Fibroblast of the aortic adventitia (primary cell): ENCODE measurements at regions not wholly inside any gene's neighbourhood (a gene's known extent, or its start where the extent isn't known, plus 50 kb on each side); places are given as distances from the start of the nearest gene placed in this dataset.

ENCODE experiments used
- DNase-seq: peaks from one replicate; pipeline ENCODE4 v3.0.0-alpha.2; 2010; ENCODE audit warnings: low read depth
- H3K4me3 ChIP-seq: 2 replicates; pipeline ENCODE4 v1.5.1; 2011; ENCODE audit warnings: low read depth, mild to moderate bottlenecking, control low read depth, low read length, moderate library complexity
- TF ChIP-seq, protein P1 (sequence below): IDR thresholded peaks from 2 replicates; pipeline ENCODE4 v1.5.1; 2011; ENCODE audit warnings: mild to moderate bottlenecking, low read length, control low read depth, inconsistent platforms; ENCODE audit not compliant: insufficient read depth

DNA sequence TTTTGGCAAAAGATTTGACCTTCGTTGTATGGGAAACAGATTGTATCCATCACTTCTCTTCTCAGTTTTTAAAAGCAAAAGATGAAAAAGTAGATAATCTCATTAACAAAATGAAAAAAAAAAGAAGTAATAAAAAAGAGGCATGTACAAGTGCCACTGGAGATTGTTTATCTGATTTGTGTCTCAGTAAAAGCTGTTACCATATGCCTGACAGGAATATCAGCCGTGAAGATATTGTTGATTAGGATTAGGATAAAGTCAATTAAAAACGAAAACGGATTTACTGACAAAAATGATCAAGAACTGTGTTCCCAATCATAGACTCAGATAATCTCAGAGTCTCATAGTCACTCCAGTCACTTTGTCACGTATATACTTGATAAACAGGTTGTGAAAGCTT, 842.1 kb upstream of the SLC10A2 start:
- H3K4me3 ChIP-seq = no peak overlapping the region
- TF ChIP-seq, protein P1, sequence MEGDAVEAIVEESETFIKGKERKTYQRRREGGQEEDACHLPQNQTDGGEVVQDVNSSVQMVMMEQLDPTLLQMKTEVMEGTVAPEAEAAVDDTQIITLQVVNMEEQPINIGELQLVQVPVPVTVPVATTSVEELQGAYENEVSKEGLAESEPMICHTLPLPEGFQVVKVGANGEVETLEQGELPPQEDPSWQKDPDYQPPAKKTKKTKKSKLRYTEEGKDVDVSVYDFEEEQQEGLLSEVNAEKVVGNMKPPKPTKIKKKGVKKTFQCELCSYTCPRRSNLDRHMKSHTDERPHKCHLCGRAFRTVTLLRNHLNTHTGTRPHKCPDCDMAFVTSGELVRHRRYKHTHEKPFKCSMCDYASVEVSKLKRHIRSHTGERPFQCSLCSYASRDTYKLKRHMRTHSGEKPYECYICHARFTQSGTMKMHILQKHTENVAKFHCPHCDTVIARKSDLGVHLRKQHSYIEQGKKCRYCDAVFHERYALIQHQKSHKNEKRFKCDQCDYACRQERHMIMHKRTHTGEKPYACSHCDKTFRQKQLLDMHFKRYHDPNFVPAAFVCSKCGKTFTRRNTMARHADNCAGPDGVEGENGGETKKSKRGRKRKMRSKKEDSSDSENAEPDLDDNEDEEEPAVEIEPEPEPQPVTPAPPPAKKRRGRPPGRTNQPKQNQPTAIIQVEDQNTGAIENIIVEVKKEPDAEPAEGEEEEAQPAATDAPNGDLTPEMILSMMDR = no peak
- DNase-seq = no peak

DNA sequence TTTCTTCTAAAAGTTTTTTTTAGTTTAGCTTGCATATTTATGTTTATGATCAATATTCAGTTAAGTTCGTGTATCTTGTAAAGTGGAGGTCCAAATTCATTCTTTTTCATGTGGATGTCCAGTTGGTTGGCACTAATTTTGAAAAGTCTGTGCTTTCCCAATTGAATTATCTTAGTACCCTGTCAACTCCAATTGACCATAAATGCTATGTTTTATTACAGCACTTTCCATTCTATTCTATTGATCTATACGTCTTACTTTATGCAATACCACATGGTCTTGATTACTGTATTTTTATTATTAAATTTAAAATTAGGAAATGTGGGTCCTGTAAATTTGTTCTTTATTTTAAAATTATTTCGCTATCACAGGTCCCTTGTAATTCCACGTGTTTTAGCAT, 837.6 kb upstream of the SLC10A2 start:
- no peak overlapping the region for H3K4me3 ChIP-seq
- TF ChIP-seq, protein P1 = no peak
- no peak for DNase-seq

DNA sequence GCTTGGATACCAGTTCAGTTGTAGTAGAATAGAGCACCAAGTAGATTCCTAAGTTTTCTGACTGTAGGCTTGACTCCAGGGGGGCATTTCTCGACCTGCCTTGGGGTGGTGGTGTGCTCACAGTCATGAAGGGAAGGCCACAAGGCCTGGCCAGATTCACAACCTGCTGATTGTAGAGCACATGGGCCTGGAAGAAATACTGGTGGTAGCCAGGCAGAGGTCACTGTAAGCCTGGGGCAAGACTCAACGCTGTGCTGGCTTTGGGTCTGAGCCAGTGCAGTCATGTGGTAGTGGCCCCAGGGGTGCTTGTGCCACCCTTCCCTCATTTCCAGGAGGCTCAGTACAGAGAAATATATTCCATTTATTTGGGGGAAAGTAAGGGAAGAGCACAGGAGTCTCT, 832.3 kb upstream of the SLC10A2 start:
- TF ChIP-seq, protein P1 = no peak
- DNase-seq = no peak
- H3K4me3 ChIP-seq = no peak overlapping the region

DNA sequence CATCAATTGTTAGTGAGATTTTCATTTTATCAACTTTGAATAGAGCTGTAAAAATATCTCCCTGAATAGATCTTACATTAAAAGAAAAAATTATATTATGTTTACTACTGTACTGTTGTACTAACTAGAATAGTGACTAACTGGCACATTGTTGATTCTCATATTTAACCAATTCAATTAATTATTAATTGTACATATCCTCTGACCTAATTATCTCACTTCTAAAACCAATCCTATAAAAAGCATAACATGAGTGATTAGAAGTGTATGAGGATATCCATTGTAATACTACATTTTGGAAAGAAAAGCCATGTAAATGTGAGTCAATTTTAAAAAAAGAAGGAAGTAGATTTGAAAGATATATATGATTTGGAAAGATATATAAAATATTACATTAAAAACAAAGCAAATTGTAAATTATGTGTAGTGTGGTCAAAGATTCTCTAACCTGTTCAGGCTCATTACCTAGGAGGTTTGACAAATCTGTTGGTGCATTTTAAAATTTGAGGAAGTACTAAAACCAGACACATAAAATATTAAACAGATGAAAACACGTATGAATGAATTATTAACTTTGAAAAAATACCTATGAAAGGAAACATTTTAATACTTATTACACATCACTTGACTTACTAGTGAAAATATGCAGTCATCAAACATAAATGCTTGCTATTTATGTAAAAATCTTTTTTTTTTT, 829.8 kb upstream of the SLC10A2 start:
- no peak for DNase-seq
- TF ChIP-seq, protein P1 = no peak
- no peak overlapping the region for H3K4me3 ChIP-seq

DNA sequence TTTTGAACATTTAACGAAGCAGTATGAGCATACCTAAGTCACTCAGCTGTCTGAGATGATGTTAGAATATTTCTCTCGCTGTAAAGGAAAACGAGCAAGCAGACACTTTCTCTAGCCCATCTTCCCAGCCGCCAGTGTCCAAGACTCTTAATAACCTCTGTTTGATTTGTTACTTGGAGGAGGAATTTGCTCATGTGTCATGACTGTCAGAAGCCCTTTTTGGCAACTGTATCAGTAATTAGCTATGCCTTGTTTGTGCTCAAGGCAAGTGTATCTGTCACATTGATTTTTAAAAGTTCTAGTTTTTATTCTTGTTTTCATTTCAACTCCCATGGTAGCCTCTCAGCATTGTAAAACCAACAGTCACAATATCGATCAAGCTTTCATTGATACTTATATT, 828.4 kb upstream of the SLC10A2 start:
- DNase-seq = no peak
- H3K4me3 ChIP-seq = no peak overlapping the region
- TF ChIP-seq, protein P1 = no peak

DNA sequence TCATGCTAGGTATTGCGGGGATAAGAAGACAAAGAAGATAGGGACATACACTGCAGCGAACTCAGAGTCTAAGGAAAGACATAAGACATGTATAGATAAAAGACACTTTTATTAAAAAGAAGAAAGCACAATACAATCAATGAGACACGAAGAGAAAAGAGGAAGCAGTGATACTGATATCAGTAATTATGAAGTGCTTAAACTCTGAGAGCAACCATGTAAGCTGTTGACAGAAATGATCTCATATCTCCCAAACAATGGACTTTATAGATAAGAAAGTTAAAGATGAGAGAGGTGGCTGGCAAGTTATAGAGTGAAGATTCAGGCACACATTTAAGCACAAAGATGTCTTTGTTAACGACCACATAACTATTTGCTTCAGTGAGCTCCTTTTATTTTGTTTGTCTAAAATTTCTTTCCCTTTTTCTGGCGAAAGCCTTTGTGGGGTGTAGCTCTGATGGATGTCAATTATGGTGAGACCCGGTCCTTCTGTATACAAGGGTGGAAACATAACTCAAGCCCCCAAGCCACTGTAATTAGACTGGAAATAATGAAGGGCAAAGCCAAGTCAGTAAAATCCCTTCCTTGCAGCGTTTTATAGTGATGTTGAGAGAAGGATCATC, 818.0 kb upstream of the SLC10A2 start:
- H3K4me3 ChIP-seq = no peak overlapping the region
- DNase-seq = no peak
- TF ChIP-seq, protein P1 = no peak
